Fibroblast of lung (primary cell): ENCODE measurements at regions not wholly inside any gene's neighbourhood (a gene's known extent, or its start where the extent isn't known, plus 50 kb on each side); places are given as distances from the start of the nearest gene placed in this dataset.

ENCODE experiments used
- CTCF ChIP-seq, 2 donors: IDR thresholded peaks in 1 of 2; conservative IDR thresholded peaks in 1 of 2; 1 replicate in 1 of 2; 2 replicates in 1 of 2; pipeline ENCODE4 v1.5.1; 2011 to 2012; ENCODE audit warnings: low read length in 2 of 2, control low read depth in 1 of 2, inconsistent platforms in 1 of 2, low read depth in 1 of 2, mild to moderate bottlenecking in 1 of 2
- EZH2 ChIP-seq: IDR thresholded peaks from 2 replicates; pipeline ENCODE4 v1.5.1; 2012; ENCODE audit warnings: low read length, control low read depth, mild to moderate bottlenecking; ENCODE audit errors: missing control alignments

GRCh38 chr6:113339209-113339608 is 517.9 kb upstream of the MARCKS start:
- TF ChIP-seq CTCF (conservative IDR thresholded peaks at IDR 0.05 in 1 of 2, IDR thresholded peaks at IDR 0.05 in 1 of 2; ENCODE audit: low read depth in 1 of 2, low read length in 2 of 2): no peak
- no peak for TF ChIP-seq EZH2
